Omental fat pad (tissue), 3 donors: ENCODE measurements at regions not wholly inside any gene's neighbourhood (a gene's known extent, or its start where the extent isn't known, plus 50 kb on each side); places are given as distances from the start of the nearest gene placed in this dataset.

Experiments
- ATAC-seq: fragments of 150-250 bp; one replicate; pipeline ENCODE4 v1.9.1; 2016; ENCODE audit warnings: mild to moderate bottlenecking, moderate library complexity; ENCODE audit not compliant: low FRiP score
- DNase-seq: peaks from one replicate; pipeline ENCODE4 v3.0.0-alpha.2; 2019; ENCODE audit warnings: low spot score
- CTCF ChIP-seq, 3 donors: fragments of 450-650 bp; IDR thresholded peaks; one replicate each; pipeline ENCODE4 v1.5.1; 2016 to 2017; ENCODE audit warnings: antibody characterized with exemption in 3 of 3, mild to moderate bottlenecking in 3 of 3, moderate library complexity in 2 of 3

DNA sequence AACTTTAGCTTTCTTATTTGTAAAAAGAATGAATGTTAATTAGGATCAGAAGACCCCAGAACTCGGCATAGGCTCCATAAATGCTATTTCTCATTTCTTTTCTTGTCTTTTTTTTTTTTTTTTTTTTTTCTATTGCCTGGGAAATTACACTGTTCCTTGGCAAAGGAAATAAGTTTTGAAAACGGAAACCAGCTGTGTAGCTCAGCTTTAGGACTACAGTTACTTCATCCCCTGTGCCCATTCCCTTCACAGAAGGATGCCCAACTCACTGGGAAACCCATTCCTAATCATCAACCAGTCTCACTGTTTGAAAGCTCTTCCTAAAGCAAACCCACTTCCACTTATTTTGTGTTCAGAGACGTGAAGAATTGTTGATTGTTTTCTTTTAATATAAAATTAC lies 254.0 kb upstream of the IL12A start:
- DNase-seq (no peak), ATAC-seq (no peak)
- no peak for TF ChIP-seq CTCF (IDR thresholded peaks at IDR 0.05)

- no peak for DNase-seq
- ATAC-seq = no peak
- no peak for TF ChIP-seq CTCF (IDR thresholded peaks at IDR 0.05)
Observed at GRCh38 chr3:159739166-159739565, 249.5 kb upstream of the IL12A start.

- ATAC-seq = no peak
- DNase-seq = no peak
Observed at GRCh38 chr3:159739969-159740368, 248.7 kb upstream of the IL12A start.

DNA sequence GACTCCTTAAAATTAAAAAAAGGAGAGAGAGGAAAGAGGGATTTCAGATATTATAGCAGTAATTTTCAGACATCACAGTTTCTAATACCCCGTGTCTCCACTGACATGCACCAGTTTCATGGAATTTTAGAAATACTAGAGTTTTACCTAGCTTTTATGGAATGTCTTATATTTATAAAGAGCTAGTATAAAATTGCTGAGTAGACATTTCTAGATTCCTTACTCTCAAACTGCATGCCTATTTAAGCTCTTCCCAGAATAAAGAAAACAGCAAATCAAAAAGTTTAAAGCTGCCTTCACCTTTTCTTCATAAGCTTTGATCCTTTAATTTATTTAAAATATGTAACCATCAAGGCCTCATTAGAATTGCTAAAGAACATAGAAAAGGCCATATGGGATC lies 247.4 kb upstream of the IL12A start:
- DNase-seq (no peak), ATAC-seq (no peak)
- TF ChIP-seq CTCF (IDR thresholded peaks at IDR 0.05) = no peak

More at GRCh38 chr3:159739969-159740368, 248.7 kb upstream of the IL12A start:
- TF ChIP-seq CTCF (IDR thresholded peaks at IDR 0.05) = no peak

DNA sequence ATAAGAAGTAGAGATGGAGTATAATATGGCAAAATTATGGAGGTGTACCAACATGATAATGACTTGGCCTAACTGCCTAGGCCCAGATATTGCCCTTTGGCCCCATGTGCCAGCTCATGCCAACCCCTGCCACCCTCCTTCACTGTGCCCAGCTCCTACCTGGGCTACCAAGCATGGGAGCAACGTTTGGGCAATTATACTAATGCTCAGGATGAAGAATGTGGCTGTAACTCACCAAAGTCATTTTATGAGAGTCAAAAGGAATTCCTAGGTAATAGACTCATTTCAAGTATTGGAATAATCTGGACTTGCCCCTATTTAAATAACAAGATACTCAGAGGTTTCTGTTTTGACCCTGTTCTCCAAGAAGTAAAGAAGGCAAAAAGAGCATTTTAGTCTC lies 240.2 kb upstream of the IL12A start:
- ATAC-seq = no peak
- TF ChIP-seq CTCF (IDR thresholded peaks at IDR 0.05) = no peak

GRCh38 chr3:159749406-159749805 lies 239.2 kb upstream of the IL12A start:
- DNase-seq (no peak), ATAC-seq (no peak)
- TF ChIP-seq CTCF (IDR thresholded peaks at IDR 0.05) = no peak

More for the DNA sequence above, 240.2 kb upstream of the IL12A start:
- no peak for DNase-seq

DNA sequence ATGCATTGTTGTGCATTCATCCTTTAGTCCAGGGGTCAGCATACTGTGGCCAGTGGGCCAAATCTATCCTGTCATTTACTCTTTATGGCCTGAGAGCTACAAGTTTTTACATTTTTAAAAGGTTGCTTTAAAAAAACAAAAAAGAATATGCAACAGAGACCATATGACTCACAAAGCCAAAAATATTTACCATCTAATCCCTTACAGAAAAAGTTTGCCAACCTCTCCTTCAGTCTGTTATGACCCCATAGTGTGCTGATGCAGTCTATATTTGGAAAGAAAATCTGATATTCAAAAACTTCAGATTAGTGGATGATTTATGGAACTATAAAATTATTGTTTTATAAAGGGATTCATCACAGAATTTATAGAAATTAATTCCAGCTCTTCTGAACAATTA lies 237.5 kb upstream of the IL12A start:
- TF ChIP-seq CTCF (IDR thresholded peaks at IDR 0.05) = no peak
- DNase-seq = no peak
- ATAC-seq = no peak
